Breast epithelium (tissue), 3 donors: ENCODE measurements at regions not wholly inside any gene's neighbourhood (a gene's known extent, or its start where the extent isn't known, plus 50 kb on each side); places are given as distances from the start of the nearest gene placed in this dataset.

Experiments used
- POLR2A ChIP-seq: fragments of 450-650 bp; IDR thresholded peaks from one replicate; pipeline ENCODE4 v1.6.1; 2016; ENCODE audit warnings: antibody characterized with exemption, mild to moderate bottlenecking, moderate library complexity
- POLR2AphosphoS5 ChIP-seq, 3 donors: sonication (generic); formaldehyde crosslinking; IDR thresholded peaks; one replicate each; pipeline ENCODE4 v1.6.1; 2017; ENCODE audit warnings: antibody characterized with exemption in 3 of 3
- TF ChIP-seq, protein P1 (sequence below), 3 donors: fragments of 450-650 bp; IDR thresholded peaks; one replicate each; pipeline ENCODE4 v1.5.1; 2016 to 2017; ENCODE audit warnings: antibody characterized with exemption in 3 of 3, mild to moderate bottlenecking in 3 of 3, moderate library complexity in 3 of 3

- TF ChIP-seq POLR2AphosphoS5 (IDR thresholded peaks at IDR 0.05) (no peak), POLR2A (no peak)
- TF ChIP-seq, protein P1, sequence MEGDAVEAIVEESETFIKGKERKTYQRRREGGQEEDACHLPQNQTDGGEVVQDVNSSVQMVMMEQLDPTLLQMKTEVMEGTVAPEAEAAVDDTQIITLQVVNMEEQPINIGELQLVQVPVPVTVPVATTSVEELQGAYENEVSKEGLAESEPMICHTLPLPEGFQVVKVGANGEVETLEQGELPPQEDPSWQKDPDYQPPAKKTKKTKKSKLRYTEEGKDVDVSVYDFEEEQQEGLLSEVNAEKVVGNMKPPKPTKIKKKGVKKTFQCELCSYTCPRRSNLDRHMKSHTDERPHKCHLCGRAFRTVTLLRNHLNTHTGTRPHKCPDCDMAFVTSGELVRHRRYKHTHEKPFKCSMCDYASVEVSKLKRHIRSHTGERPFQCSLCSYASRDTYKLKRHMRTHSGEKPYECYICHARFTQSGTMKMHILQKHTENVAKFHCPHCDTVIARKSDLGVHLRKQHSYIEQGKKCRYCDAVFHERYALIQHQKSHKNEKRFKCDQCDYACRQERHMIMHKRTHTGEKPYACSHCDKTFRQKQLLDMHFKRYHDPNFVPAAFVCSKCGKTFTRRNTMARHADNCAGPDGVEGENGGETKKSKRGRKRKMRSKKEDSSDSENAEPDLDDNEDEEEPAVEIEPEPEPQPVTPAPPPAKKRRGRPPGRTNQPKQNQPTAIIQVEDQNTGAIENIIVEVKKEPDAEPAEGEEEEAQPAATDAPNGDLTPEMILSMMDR (IDR thresholded peaks at IDR 0.05), result no peak
These were observed 109.3 kb downstream of the ZC3H11B start for GRCh38 chr1:219503604-219504003.
